ENCODE measurements at regions not wholly inside any gene's neighbourhood (a gene's known extent, or its start where the extent isn't known, plus 50 kb on each side); places are given as distances from the start of the nearest gene placed in this dataset.

DNA sequence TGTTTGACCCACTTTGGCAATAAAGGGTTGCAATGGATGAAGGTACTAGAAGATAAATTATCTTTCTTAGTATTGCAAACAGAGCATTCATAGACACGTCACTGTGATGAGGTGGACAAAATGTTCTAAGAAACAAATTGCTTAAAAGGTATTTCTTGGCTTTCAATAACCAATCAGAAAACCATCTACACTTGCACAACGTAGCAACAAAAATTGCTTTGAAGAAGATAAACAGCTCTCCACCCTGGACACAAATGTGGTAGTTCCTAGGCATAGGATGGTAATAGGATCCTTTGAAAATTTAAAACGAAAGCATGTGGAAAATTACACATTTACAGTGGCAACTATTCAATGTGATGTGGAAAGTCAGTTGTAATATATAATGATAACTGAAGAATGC lies 439.9 kb upstream of the ETAA1 start:
- TF ChIP-seq, protein P1, sequence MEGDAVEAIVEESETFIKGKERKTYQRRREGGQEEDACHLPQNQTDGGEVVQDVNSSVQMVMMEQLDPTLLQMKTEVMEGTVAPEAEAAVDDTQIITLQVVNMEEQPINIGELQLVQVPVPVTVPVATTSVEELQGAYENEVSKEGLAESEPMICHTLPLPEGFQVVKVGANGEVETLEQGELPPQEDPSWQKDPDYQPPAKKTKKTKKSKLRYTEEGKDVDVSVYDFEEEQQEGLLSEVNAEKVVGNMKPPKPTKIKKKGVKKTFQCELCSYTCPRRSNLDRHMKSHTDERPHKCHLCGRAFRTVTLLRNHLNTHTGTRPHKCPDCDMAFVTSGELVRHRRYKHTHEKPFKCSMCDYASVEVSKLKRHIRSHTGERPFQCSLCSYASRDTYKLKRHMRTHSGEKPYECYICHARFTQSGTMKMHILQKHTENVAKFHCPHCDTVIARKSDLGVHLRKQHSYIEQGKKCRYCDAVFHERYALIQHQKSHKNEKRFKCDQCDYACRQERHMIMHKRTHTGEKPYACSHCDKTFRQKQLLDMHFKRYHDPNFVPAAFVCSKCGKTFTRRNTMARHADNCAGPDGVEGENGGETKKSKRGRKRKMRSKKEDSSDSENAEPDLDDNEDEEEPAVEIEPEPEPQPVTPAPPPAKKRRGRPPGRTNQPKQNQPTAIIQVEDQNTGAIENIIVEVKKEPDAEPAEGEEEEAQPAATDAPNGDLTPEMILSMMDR (IDR thresholded peaks at IDR 0.05 in 4 of 5, conservative IDR thresholded peaks at IDR 0.05 in 1 of 5), result no peak
- TF ChIP-seq POLR2A (IDR thresholded peaks at IDR 0.05), result no peak
